AG04450 (cell line): ENCODE measurements at regions not wholly inside any gene's neighbourhood (a gene's known extent, or its start where the extent isn't known, plus 50 kb on each side); places are given as distances from the start of the nearest gene placed in this dataset.

Experiments used
- CTCF ChIA-PET: fragments of 300-600, 350-600 bp; formaldehyde crosslinking; extraction: SDS; loops from one replicate; lab custom pipeline; 2022; ENCODE audit warnings: antibody characterized with exemption, inconsistent platforms; lab: Charles Lee
- POLR2A ChIA-PET: fragments of 350-600 bp; formaldehyde crosslinking; extraction: SDS; loops from one replicate; lab custom pipeline; 2021; ENCODE audit warnings: antibody characterized with exemption, inconsistent platforms; lab: Yijun Ruan, JAX
- DNase-seq: peaks from one replicate; pipeline ENCODE4 v3.0.0-alpha.2; 2011; ENCODE audit warnings: low read depth, low spot score
- H3K27ac ChIP-seq: one replicate; pipeline ENCODE4 v1.5.1; 2012; ENCODE audit warnings: low read depth, low read length, control low read depth
- H3K27me3 ChIP-seq: one replicate; pipeline ENCODE4 v1.6.0; 2012; ENCODE audit warnings: low read length; ENCODE audit not compliant: control insufficient read depth, insufficient read depth
- H3K4me3 ChIP-seq: 2 replicates; pipeline ENCODE4 v1.5.1; 2011; ENCODE audit warnings: mild to moderate bottlenecking, low read depth, low read length, control low read depth
- H3K9me3 ChIP-seq: 2 replicates; pipeline ENCODE4 v1.5.1; 2012; ENCODE audit warnings: low read length; ENCODE audit not compliant: control insufficient read depth, insufficient read depth
- TF ChIP-seq, protein P1 (sequence below): IDR thresholded peaks from 2 replicates; pipeline ENCODE4 v1.5.1; 2011; ENCODE audit warnings: low read depth, low read length, control low read depth, inconsistent platforms

DNA sequence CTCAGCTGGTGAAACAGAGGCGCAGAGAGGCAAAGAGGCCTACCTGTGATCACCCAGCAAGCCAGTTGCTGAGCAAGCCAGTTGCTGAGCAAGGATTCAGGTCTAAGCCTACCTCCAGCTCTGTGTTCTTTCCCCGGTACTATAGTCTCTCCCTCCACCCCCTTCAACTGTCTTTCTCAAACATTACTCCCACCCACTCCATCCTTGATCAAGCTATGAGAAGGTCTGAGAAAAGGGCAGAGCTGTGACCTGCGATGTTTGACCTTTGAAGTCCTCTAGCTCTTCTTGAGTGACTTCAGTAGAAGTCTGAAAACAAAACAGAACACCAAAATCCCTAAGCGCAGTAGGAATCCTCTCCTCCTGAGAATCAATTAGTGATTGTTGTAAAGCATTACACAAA, 665.2 kb upstream of the ID2 start:
- TF ChIP-seq, protein P1, sequence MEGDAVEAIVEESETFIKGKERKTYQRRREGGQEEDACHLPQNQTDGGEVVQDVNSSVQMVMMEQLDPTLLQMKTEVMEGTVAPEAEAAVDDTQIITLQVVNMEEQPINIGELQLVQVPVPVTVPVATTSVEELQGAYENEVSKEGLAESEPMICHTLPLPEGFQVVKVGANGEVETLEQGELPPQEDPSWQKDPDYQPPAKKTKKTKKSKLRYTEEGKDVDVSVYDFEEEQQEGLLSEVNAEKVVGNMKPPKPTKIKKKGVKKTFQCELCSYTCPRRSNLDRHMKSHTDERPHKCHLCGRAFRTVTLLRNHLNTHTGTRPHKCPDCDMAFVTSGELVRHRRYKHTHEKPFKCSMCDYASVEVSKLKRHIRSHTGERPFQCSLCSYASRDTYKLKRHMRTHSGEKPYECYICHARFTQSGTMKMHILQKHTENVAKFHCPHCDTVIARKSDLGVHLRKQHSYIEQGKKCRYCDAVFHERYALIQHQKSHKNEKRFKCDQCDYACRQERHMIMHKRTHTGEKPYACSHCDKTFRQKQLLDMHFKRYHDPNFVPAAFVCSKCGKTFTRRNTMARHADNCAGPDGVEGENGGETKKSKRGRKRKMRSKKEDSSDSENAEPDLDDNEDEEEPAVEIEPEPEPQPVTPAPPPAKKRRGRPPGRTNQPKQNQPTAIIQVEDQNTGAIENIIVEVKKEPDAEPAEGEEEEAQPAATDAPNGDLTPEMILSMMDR, result no peak
- H3K9me3 ChIP-seq, result peaks cover 5% of the 10 kb centered on the region; the same call in 1 of the 2 replicates
- no peak overlapping the region for H3K27ac ChIP-seq
- DNase-seq, result no peak
- CTCF ChIA-PET, result no interaction called here
- POLR2A ChIA-PET, result no interaction called here
- H3K4me3 ChIP-seq, result no peak overlapping the region
- H3K27me3 ChIP-seq, result no peaks in the 10 kb centered on the region

DNA sequence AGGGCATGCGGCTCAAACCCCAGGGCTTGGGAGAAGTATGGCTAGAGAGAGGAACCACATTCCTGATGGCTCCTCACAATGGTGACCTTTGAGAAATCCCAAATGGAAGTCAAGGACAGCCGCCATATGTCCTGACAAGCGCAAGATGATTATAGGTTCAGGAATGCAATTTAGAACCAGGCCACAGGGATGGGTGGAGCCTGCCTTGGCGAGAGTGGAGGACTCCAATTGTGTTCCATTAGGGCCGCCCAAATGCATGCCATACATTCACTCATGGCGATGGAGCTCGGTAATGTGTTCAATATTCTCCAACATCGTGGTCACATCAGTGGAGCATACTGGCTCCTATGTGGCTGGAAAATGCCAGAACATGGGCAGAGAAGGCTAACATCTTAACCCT, 662.9 kb upstream of the ID2 start:
- Histone ChIP-seq H3K4me3 (no peak overlapping the region), H3K9me3 (peaks cover 5% of the 10 kb centered on the region; the same call in 1 of the 2 replicates), H3K27ac (no peak overlapping the region), H3K27me3 (no peaks in the 10 kb centered on the region)
- DNase-seq, result no peak
- CTCF ChIA-PET, result no interaction called here
- TF ChIP-seq, protein P1, result no peak
- POLR2A ChIA-PET, result no interaction called here

DNA sequence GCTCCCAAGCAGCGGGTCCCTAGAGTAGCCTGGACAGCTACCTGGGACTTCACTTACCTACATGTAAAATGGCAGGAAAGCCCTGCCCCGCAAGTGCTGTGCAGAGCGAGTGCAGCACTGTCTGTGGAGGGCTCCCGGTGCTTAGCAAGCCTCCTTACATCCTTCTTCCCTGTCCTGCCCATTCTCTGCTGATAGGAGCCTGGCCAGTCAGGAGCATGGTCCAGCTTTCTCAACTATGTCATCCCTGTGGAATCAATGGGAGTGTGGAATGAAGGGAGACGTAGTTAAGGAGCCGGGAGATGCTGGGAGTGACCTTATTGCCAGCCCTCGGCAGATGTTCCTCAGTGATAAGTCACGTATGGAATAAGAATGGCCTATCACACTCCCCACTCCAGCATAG, 661.9 kb upstream of the ID2 start:
- H3K27me3 ChIP-seq, result no peaks in the 10 kb centered on the region
- DNase-seq, result no peak
- no peak overlapping the region for H3K4me3 ChIP-seq
- no peak overlapping the region for H3K27ac ChIP-seq
- ChIA-PET CTCF (interaction anchor here (0.6 kb wide), 1 partner anchor 345 kb away, joined by 3 read pairs; no protein-coding TSS in a partner anchor), POLR2A (no interaction called here)
- peaks cover 5% of the 10 kb centered on the region; the same call in 1 of the 2 replicates for H3K9me3 ChIP-seq
- TF ChIP-seq, protein P1, result no peak

DNA sequence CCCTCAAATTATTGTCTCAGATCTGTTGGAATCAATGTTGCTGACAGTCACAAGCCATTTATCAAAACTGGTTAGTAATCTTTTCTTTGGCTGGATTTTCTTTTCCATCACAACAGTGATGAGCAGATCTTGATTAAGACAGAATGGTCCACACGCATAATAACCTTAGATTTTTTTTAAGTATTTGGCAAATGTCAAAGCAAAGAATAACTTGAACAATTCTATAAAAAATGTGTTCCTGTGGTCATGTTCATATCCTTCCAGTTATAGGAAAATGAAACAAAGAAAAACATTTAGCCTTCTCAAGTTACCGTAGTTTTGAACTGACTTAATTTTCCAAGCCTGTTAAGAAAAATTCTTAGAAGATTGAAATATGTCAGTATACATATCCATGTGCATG, 659.9 kb upstream of the ID2 start:
- TF ChIP-seq, protein P1, result no peak
- CTCF ChIA-PET, result interaction anchor here (0.6 kb wide), 1 partner anchor 148 kb away, joined by 3 read pairs; no protein-coding TSS in a partner anchor
- Histone ChIP-seq H3K4me3 (no peak overlapping the region), H3K27me3 (no peaks in the 10 kb centered on the region), H3K9me3 (peaks cover 5% of the 10 kb centered on the region; the same call in 1 of the 2 replicates), H3K27ac (no peak overlapping the region)
- POLR2A ChIA-PET, result no interaction called here
- DNase-seq, result no peak

DNA sequence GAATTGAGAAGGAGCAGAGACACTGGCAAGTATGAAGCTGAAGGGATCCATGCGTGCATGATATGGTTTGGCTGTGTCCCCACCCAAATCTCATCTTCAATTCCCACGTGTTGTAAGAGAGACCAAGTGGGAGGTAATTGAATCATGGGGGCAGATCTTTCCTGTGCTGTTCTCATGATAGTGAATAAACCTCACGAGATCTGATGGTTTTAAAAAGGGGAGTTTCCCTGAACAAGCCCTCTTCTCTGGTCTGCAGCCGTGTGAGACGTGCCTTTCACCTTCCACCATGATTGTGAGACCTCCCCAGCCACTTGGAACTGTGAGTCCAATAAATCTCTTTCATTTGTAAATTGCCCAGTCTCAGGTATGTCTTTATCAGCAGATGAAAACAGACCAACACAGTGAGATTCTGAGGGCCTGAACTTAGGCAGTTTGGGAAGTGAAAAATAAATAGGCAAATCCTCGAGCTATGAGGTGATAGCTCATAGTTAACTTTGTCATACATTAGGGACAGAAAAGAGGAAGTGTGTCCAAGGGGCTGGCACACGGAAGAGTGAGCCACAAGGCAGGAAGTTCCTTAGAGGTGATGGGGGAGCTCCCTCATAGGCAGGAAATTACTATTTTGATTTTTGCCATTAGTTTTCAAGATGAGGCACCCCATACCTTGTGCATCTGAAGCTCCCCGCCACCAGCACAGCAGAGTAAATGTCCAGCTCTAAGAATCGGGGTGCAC, 658.8 kb upstream of the ID2 start:
- ChIA-PET CTCF (no interaction called here), POLR2A (no interaction called here)
- no peak overlapping the region for H3K27ac ChIP-seq

More for the DNA sequence above, 658.8 kb upstream of the ID2 start:
- no peak for DNase-seq
- TF ChIP-seq, protein P1, result no peak
- peaks cover 9% of the 10 kb centered on the region; the same call in 1 of the 2 replicates for H3K9me3 ChIP-seq
- H3K4me3 ChIP-seq, result no peak overlapping the region
- no peaks in the 10 kb centered on the region for H3K27me3 ChIP-seq
